ENCODE measurements at regions not wholly inside any gene's neighbourhood (a gene's known extent, or its start where the extent isn't known, plus 50 kb on each side); places are given as distances from the start of the nearest gene placed in this dataset.

- WGBS, 2 experiments (ENCODE audit: low coverage in 1 of 2, low lambda C conversion rate in 2 of 2, missing lambda C conversion rate in 2 of 2), result 39 to 43% methylated on average over 5 to 6 of the region's 6 CpGs
- Histone ChIP-seq H3K4me2 (ENCODE audit: unreplicated experiment) (no peak overlapping the region), H3F3A (ENCODE audit: insufficient read depth) (no peaks in the 10 kb centered on the region), H2AFZ (no peak overlapping the region), H3K27ac (no peak overlapping the region), H3K4me3 (no peak overlapping the region), H3K9me2 (ENCODE audit: insufficient read depth) (no peaks in the 10 kb centered on the region), H4K20me1 (ENCODE audit: insufficient read depth) (no peaks in the 10 kb centered on the region), H3K79me2 (ENCODE audit: insufficient read depth) (no peaks in the 10 kb centered on the region), H3K27me3 (replicated peaks; ENCODE audit: insufficient read depth) (no peaks in the 10 kb centered on the region), H3K9me3 (ENCODE audit: low read depth) (no peaks in the 10 kb centered on the region), H3K9ac (no peak overlapping the region), H3K36me3 (ENCODE audit: low read depth) (no peaks in the 10 kb centered on the region), H3K4me1 (ENCODE audit: insufficient read depth) (no peaks in the 10 kb centered on the region)
- TF ChIP-seq EZH2phosphoT487 (IDR thresholded peaks at IDR 0.05; ENCODE audit: insufficient read depth, low read depth), result no peak
- TF ChIP-seq EZH2 (IDR thresholded peaks at IDR 0.05; ENCODE audit: insufficient read depth, poor library complexity, severe bottlenecking), result no peak
- no peak for DNase-seq
- in situ Hi-C loops (cut with MboI), result no loop called here
Observed at GRCh38 chr11:70687716-70688115, 289.4 kb downstream of the CTTN start.

GRCh38 chr11:70688142-70688541, 289.8 kb downstream of the CTTN start:
- no peak for TF ChIP-seq EZH2 (IDR thresholded peaks at IDR 0.05; ENCODE audit: insufficient read depth, poor library complexity, severe bottlenecking)
- TF ChIP-seq EZH2phosphoT487 (IDR thresholded peaks at IDR 0.05; ENCODE audit: insufficient read depth, low read depth), result no peak
- no peaks in the 10 kb centered on the region for H3K79me2 ChIP-seq (ENCODE audit: insufficient read depth)
- in situ Hi-C loops (cut with MboI), result no loop called here
- H3K27ac ChIP-seq, result no peak overlapping the region
- no peaks in the 10 kb centered on the region for H3K36me3 ChIP-seq (ENCODE audit: low read depth)
- no peak overlapping the region for H2AFZ ChIP-seq
- H3K4me3 ChIP-seq, result no peak overlapping the region
- no peak overlapping the region for H3K4me2 ChIP-seq (ENCODE audit: unreplicated experiment)
- H3F3A ChIP-seq (ENCODE audit: insufficient read depth), result no peaks in the 10 kb centered on the region
- H4K20me1 ChIP-seq (ENCODE audit: insufficient read depth), result no peaks in the 10 kb centered on the region
- H3K9me2 ChIP-seq (ENCODE audit: insufficient read depth), result no peaks in the 10 kb centered on the region
- DNase-seq, result no peak
- H3K9me3 ChIP-seq (ENCODE audit: low read depth), result no peaks in the 10 kb centered on the region
- no peak overlapping the region for H3K9ac ChIP-seq
- H3K27me3 ChIP-seq (replicated peaks; ENCODE audit: insufficient read depth), result no peaks in the 10 kb centered on the region
- no peaks in the 10 kb centered on the region for H3K4me1 ChIP-seq (ENCODE audit: insufficient read depth)
- WGBS, 2 experiments (ENCODE audit: low coverage in 1 of 2, low lambda C conversion rate in 2 of 2, missing lambda C conversion rate in 2 of 2), result 64 to 65% methylated on average over 8 of the region's 8 CpGs

GRCh38 chr11:70689764-70690163, 291.4 kb downstream of the CTTN start:
- no peak overlapping the region for H3K4me3 ChIP-seq
- 37 to 40% methylated on average over 6 of the region's 6 CpGs for WGBS, 2 experiments (ENCODE audit: low coverage in 1 of 2, low lambda C conversion rate in 2 of 2, missing lambda C conversion rate in 2 of 2)
- no peak overlapping the region for H3K4me2 ChIP-seq (ENCODE audit: unreplicated experiment)
- H3K4me1 ChIP-seq (ENCODE audit: insufficient read depth), result no peaks in the 10 kb centered on the region
- H3K36me3 ChIP-seq (ENCODE audit: low read depth), result no peaks in the 10 kb centered on the region
- no peaks in the 10 kb centered on the region for H3K9me2 ChIP-seq (ENCODE audit: insufficient read depth)
- no peaks in the 10 kb centered on the region for H3F3A ChIP-seq (ENCODE audit: insufficient read depth)
- no peaks in the 10 kb centered on the region for H4K20me1 ChIP-seq (ENCODE audit: insufficient read depth)
- H3K9ac ChIP-seq, result no peak overlapping the region
- in situ Hi-C loops (cut with MboI), result no loop called here
- no peak for TF ChIP-seq EZH2 (IDR thresholded peaks at IDR 0.05; ENCODE audit: insufficient read depth, poor library complexity, severe bottlenecking)
- no peak for TF ChIP-seq EZH2phosphoT487 (IDR thresholded peaks at IDR 0.05; ENCODE audit: insufficient read depth, low read depth)
- H3K9me3 ChIP-seq (ENCODE audit: low read depth), result no peaks in the 10 kb centered on the region
- H3K27me3 ChIP-seq (replicated peaks; ENCODE audit: insufficient read depth), result no peaks in the 10 kb centered on the region
- H3K79me2 ChIP-seq (ENCODE audit: insufficient read depth), result no peaks in the 10 kb centered on the region
- no peak overlapping the region for H2AFZ ChIP-seq
- DNase-seq, result no peak
- no peak overlapping the region for H3K27ac ChIP-seq

GRCh38 chr11:70692131-70692530, 293.8 kb downstream of the CTTN start:
- Histone ChIP-seq H3K36me3 (ENCODE audit: low read depth) (no peaks in the 10 kb centered on the region), H3K27ac (no peak overlapping the region), H3F3A (ENCODE audit: insufficient read depth) (no peaks in the 10 kb centered on the region), H3K9me2 (ENCODE audit: insufficient read depth) (no peaks in the 10 kb centered on the region), H3K27me3 (replicated peaks; ENCODE audit: insufficient read depth) (no peaks in the 10 kb centered on the region), H3K4me3 (no peak overlapping the region), H3K4me1 (ENCODE audit: insufficient read depth) (no peaks in the 10 kb centered on the region), H3K9ac (no peak overlapping the region), H3K79me2 (ENCODE audit: insufficient read depth) (no peaks in the 10 kb centered on the region), H3K9me3 (ENCODE audit: low read depth) (no peaks in the 10 kb centered on the region), H2AFZ (no peak overlapping the region), H3K4me2 (ENCODE audit: unreplicated experiment) (no peak overlapping the region), H4K20me1 (ENCODE audit: insufficient read depth) (no peaks in the 10 kb centered on the region)
- DNase-seq, result no peak
- 43 to 45% methylated on average over 5 of the region's 5 CpGs for WGBS, 2 experiments (ENCODE audit: low coverage in 1 of 2, low lambda C conversion rate in 2 of 2, missing lambda C conversion rate in 2 of 2)
- in situ Hi-C loops (cut with MboI), result no loop called here
- TF ChIP-seq EZH2phosphoT487 (IDR thresholded peaks at IDR 0.05; ENCODE audit: insufficient read depth, low read depth) (no peak), EZH2 (IDR thresholded peaks at IDR 0.05; ENCODE audit: insufficient read depth, poor library complexity, severe bottlenecking) (no peak)

GRCh38 chr11:70694371-70694770, 296.0 kb downstream of the CTTN start:
- Histone ChIP-seq H3K4me2 (ENCODE audit: unreplicated experiment) (no peak overlapping the region), H3K4me1 (ENCODE audit: insufficient read depth) (no peaks in the 10 kb centered on the region), H3K36me3 (ENCODE audit: low read depth) (no peaks in the 10 kb centered on the region), H3K9me3 (ENCODE audit: low read depth) (no peaks in the 10 kb centered on the region), H3K27me3 (replicated peaks; ENCODE audit: insufficient read depth) (no peaks in the 10 kb centered on the region), H2AFZ (no peak overlapping the region), H3K27ac (no peak overlapping the region), H3K9me2 (ENCODE audit: insufficient read depth) (no peaks in the 10 kb centered on the region), H4K20me1 (ENCODE audit: insufficient read depth) (no peaks in the 10 kb centered on the region), H3K79me2 (ENCODE audit: insufficient read depth) (no peaks in the 10 kb centered on the region), H3K9ac (no peak overlapping the region), H3F3A (ENCODE audit: insufficient read depth) (no peaks in the 10 kb centered on the region), H3K4me3 (no peak overlapping the region)
- no peak for TF ChIP-seq EZH2 (IDR thresholded peaks at IDR 0.05; ENCODE audit: insufficient read depth, poor library complexity, severe bottlenecking)
- no peak for TF ChIP-seq EZH2phosphoT487 (IDR thresholded peaks at IDR 0.05; ENCODE audit: insufficient read depth, low read depth)
- 11 to 20% methylated on average over 1 of the region's 1 CpG for WGBS, 2 experiments (ENCODE audit: low coverage in 1 of 2, low lambda C conversion rate in 2 of 2, missing lambda C conversion rate in 2 of 2)
- in situ Hi-C loops (cut with MboI), result no loop called here
- DNase-seq, result no peak

All from GM23248 (cell line).